ENCODE measurements at regions not wholly inside any gene's neighbourhood (a gene's known extent, or its start where the extent isn't known, plus 50 kb on each side); places are given as distances from the start of the nearest gene placed in this dataset.

GRCh38 chr20:50242548-50242862, 51.9 kb downstream of the CEBPB start:
- no peak for TF ChIP-seq CTCF (conservative IDR thresholded peaks at IDR 0.05; ENCODE audit: low read depth, low read length)
- no peak overlapping the region for H3K4me3 ChIP-seq (ENCODE audit: low read depth, low read length)
- DNase-seq (ENCODE audit: low read depth), result no peak

DNA sequence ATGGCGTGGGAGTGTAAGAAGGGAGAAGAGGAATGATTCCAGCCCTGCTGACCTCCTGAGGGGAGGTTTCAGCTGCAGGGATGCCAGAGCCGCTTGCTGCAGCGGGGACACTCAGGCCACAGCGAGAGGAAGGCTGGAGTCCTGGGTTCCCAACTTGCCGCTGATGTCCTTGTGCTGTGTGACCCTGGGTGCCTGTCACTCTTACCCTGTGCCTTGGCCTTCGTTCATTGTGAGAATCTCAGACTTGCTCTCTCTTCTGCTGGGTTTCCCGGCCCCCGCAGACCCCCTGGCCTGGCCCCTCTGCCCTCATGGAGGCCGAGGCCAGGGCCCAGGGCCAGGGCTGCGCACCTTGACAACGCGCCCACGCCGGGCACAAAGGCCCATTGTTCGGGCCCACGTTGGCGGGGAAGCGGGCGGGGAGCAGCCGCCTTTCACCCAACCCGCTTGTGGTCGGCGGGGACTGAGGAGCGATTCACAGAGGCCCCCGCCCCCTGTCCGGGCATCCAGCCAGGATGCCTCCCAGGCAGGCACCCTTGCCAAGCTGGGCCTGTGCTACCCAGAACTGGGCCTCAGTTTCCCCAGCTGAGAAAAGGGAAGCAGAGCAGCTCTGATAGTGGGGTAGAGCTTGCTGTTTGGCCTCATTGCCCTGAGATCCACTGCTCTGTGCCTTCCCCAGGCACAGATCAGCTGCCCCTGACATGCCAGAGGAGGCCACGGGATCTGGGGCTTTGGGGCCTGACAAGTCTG, 52.4 kb downstream of the CEBPB start:
- H3K4me3 ChIP-seq (ENCODE audit: low read depth, low read length), result no peak overlapping the region
- no peak for TF ChIP-seq CTCF (conservative IDR thresholded peaks at IDR 0.05; ENCODE audit: low read depth, low read length)
- no peak for DNase-seq (ENCODE audit: low read depth)

GRCh38 chr20:50243610-50244351, 53.2 kb downstream of the CEBPB start:
- no peak overlapping the region for H3K4me3 ChIP-seq (ENCODE audit: low read depth, low read length)
- TF ChIP-seq CTCF (conservative IDR thresholded peaks at IDR 0.05; ENCODE audit: low read depth, low read length), result no peak
- no peak for DNase-seq (ENCODE audit: low read depth)

- no peak for TF ChIP-seq CTCF (conservative IDR thresholded peaks at IDR 0.05; ENCODE audit: low read depth, low read length)
- no peak for DNase-seq (ENCODE audit: low read depth)
- no peak overlapping the region for H3K4me3 ChIP-seq (ENCODE audit: low read depth, low read length)
These were observed 53.9 kb downstream of the CEBPB start for GRCh38 chr20:50244352-50245149.

DNA sequence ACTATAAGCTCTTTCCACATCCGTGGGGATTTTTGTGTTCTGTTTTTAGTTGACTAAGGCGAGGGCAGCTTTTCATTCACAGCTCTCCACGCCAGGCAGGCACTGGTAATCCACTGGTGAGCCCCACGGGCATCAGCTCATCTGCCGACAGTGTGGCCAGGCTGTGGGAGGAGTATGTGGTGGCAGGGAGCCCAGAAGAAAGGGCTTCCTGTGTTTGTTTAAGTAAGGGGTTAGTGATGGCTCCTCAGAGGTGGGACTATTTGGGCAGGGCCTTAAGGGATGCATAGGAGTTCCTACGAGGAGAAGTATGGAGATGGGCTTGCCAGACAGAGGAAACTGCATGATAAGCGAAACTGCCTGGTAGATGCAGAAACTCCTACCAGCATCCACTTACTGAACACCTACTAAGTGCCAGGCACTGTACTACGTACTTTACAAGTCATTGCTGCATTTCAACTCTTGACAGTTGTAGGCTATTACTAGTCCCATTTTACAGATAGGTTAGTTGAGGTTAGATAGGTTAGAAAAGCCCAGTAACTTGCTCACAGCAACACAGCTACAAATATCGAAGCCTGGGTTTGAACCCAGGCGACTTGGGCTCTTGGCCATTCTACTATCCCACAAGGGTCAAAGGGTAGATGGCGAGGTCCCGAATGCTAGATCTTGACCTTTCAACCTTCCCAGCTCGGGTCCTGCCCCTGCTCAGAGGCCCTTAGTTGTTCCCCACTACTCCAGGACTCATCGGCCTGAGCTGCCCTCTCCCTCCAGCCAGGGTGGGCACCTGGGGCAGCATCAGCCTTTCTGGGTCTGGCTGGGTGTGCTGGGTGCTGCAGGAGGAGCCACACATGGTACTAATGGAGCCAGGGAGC, 55.1 kb downstream of the CEBPB start:
- TF ChIP-seq CTCF (conservative IDR thresholded peaks at IDR 0.05; ENCODE audit: low read depth, low read length), result no peak
- no peak overlapping the region for H3K4me3 ChIP-seq (ENCODE audit: low read depth, low read length)
- DNase-seq (ENCODE audit: low read depth), result no peak

DNA sequence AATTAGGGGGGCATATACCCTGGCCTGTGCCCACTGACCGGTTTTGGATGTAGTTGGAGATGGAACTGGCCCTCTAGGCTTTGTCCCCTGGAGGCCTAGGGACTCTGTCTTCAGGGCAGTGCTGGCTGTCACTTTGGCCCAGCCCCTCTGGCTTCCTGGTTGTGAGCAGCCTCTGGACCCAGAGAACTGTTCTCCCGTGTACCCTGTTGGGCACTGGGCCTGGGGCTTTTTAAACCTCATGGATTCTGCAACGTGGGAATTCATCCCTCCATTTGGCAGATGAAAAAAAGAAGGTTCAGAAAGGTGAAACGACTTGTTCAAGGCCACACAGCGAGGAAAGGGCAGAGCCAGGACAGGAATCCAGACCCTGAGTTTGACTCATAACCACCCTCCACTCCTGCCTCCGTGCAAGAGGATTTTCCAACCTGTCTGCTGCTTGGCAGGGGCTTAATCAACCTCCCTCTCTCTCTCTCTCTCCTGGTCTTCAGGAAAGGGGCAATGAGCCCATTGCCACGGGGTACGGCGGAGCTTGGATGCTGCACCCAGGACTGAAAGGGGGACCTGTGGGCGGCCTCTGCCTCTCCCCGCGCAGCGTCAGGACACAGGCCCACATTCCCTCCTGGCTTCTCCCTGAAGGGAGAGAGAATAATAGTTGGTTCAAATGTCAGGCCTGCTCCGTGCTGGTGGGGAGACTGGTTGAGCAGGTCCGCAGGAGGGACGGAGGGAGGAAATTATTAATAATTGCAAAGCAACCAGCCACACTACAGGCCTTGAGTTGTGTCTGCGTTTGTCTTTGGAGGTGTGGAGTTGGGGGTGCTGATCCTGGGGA, 56.0 kb downstream of the CEBPB start:
- H3K4me3 ChIP-seq (ENCODE audit: low read depth, low read length), result no peak overlapping the region
- DNase-seq (ENCODE audit: low read depth), result no peak
- TF ChIP-seq CTCF (conservative IDR thresholded peaks at IDR 0.05; ENCODE audit: low read depth, low read length), result no peak
